Inferior parietal cortex (tissue), 1 donor: ENCODE measurements at regions not wholly inside any gene's neighbourhood (a gene's known extent, or its start where the extent isn't known, plus 50 kb on each side); places are given as distances from the start of the nearest gene placed in this dataset.

ENCODE experiments used
- DNase-seq: peaks from one replicate; pipeline ENCODE4 v3.0.0-alpha.2; 2016; ENCODE audit errors: extremely low spot score

DNA sequence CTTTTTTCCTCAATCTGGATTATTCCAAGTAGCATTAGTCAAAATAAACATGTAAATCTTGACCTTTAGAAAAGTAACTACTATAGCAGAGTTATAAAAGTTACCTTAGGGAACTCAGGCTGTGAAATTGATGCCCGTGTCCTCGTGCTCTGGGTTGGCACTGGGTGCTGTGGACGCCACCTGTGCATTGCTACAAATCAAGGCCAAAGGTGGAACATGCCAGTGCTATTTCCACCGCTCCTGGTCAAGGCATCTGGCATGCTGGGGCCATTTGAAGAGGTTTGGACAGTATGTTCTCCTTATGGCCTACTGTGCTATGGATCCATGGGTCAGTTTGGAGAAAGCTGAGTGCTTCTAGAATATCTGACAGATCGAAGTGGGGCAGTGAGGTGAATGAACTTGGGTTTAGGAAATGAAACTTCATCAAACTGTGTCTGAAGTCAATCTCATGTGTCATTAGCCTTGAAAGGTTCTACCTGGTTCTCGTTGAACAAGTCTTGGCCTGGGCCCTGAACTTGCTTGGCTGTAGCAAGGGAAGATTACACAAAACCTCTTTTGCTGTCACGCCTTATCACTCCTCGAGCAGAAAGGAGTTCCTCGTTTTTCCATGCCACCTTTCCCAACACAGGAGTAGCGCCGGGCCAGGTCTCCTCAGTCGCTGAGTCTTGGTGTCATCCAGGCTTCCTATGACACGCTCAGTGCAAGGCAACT is 397.6 kb upstream of the RGMA start:
- no peak for DNase-seq

GRCh38 chr15:93485438-93486327 is 396.7 kb upstream of the RGMA start:
- no peak for DNase-seq

GRCh38 chr15:93483923-93484322 is 394.9 kb upstream of the RGMA start:
- no peak for DNase-seq

- no peak for DNase-seq
These were observed 393.7 kb upstream of the RGMA start for GRCh38 chr15:93482731-93483130.

DNA sequence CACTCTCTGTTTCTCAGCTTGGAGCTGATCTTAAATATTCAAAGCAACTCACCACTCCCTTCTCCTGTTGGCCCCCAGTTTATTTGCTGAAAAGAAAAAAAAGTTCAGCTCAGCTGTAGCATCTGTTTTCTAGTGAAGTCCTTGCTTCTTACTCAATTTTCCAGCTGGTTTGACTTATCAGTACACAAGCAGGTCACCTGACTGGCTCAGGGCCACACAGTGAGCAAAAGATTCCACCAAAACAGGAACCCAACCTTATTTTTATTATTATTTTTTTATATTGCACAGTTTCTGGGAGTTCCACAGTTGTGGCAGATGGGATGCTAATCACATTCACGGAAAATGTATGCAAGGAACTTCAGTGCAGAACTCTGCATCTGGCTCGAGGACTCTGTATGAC is 390.7 kb upstream of the RGMA start:
- DNase-seq, result no peak

GRCh38 chr15:93478947-93479346 is 389.9 kb upstream of the RGMA start:
- no peak for DNase-seq

DNA sequence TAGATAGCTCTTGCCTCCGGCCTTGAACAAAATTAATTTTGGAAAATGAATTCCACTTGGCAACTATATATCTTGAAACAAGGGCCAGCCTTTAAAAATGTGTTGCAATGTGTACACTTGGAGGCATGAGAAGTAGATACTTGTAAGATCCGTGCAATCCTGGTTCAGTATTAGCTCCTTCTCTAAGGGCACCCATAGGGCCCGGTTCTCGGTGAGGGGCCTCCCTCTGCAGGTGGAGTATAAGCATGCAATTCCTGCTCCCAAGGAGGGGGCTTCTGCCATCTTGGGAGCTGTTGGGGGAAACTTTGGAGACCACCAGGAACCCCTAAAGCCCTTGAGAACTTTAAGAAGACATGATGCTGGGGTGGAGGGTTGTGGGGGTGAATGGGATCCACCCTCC is 388.7 kb upstream of the RGMA start:
- DNase-seq, result no peak

GRCh38 chr15:93477188-93477587 is 388.2 kb upstream of the RGMA start:
- no peak for DNase-seq

- DNase-seq, result no peak
These were observed 387.6 kb upstream of the RGMA start for GRCh38 chr15:93476491-93477177.

GRCh38 chr15:93474728-93475127 is 385.7 kb upstream of the RGMA start:
- DNase-seq, result no peak

DNA sequence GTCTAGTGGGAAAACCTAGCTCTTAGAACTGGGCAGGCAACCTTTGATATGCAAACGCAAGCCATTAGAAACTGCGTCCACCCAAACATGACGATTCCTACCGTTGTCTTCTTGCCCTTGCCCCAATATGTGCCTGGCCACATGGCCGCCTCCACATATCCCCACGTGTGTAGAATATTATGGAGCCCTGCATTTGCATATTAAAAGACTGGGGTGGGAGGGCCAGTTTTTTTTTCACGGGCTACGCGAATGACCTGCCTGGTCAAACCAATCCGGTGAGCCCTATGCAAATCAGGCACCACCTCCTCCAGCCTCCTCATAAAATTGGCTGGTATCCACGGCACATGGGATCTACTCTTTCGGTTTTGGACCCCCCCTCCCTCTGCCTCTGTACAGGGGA is 381.0 kb upstream of the RGMA start:
- DNase-seq, result no peak

DNA sequence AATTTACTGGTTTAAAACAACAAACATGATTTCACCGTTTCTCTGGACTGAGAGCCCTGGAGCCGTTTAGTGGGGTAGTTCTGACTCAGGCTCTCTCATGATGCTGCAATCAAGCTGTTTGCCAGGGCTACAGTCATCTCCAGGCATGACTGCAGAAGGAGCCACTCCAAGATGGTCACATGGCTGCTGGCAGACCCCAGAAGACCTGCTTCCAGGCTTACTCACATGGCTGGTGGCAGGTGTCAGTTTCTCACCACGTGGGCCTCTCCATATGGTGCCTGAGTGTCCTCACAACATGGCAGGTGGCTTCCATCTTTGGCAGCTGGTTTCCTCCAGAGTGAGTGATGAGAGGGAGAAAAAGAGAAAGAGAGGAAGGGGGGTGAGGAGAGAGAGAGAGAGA is 378.3 kb upstream of the RGMA start:
- peak; percentile 20 for DNase-seq

- no peak for DNase-seq
These were observed 377.4 kb upstream of the RGMA start for GRCh38 chr15:93466380-93466779.

DNA sequence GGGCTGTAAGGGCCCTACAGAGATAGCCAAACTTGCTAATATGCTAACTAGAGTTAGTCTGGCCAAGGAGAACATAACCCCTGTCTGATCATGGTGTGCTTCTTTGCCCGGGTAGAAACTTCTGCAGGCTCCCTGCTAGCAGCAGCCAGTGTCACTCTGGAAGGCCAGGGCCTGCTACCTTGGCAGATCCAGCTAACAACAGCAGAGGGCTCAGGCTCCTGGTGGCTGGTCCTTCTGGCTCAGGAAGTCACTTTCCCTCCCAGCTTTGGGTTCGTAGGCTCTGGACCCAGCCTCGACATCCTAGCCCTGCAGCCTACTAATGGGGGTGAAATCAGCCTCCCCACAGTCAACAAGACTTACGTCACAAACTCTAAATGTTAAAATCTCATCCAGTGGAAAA is 373.7 kb upstream of the RGMA start:
- no peak for DNase-seq

- DNase-seq, result no peak
These were observed 371.7 kb upstream of the RGMA start for GRCh38 chr15:93460717-93461116.

DNA sequence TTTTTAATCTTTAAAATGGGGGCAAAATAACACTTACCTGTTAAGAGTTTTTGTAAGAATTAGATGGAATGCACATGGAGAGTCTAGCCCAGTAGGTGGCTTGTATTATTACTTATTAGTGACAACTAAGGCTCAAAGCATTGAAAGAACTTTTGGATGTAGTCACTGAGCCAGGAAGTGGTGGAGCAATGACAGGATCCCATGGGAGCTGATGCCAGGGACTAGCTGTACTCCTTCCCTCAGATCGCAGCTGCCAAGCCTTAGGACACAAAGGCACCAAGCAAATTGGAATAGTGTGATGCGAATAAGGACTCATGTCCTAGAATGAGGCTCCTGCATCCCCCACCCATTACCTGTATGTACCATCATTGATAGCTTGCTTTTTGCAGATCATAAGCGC is 370.4 kb upstream of the RGMA start:
- DNase-seq, result no peak

- no peak for DNase-seq
These were observed 369.6 kb upstream of the RGMA start for GRCh38 chr15:93458597-93458996.

DNA sequence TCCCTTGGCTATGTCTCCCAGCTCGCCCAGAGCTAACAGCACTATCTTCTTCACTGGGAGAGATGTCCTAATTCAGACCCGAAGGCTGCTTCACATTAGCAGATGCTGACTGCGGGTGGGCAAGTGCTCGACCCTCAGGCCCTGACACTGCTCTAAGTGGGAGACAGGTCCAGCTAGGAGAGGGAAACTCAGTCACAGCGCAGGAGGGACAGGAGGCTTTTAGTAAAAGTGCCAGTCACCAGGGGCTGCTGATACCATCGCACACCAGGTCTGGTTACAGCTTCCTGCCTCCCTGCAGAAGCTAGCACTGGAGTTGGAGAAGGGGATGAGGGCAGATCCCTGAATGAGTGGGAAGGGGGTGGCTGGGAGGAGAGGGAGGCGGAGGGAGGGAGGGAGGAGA is 365.8 kb upstream of the RGMA start:
- DNase-seq, result no peak

DNA sequence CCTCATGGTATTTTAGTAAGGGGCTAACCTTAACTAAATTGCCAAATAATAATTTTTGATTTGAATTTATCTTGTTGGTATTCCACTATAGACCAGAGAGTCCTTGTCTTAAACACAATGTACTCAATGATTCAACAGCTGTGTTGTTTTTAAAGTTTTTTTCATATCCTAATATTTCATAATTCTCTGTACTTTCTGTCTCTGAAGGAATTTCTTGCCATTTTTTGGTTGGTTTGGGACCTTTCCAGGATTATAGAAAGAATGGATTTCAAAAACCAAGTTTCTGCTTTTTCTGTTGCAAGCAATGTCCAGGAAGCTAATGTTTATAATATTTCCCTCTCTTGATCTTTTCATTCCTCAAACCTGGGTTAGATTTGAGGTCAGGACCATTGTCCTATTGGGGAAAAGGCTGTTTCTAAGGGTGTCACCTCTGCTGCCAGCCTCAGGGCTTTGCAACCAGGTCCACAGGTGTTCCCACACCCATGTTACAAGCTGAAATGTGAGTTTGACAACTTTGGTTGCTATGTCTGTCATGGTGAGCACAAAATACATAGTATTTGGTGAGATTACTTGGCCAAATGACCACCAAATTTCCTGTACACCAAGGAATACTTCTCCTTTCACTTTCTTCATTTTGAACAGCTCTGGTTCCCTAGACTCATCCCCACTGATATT is 363.7 kb upstream of the RGMA start:
- no peak for DNase-seq

- DNase-seq, result no peak
These were observed 362.8 kb upstream of the RGMA start for GRCh38 chr15:93451822-93452221.

DNA sequence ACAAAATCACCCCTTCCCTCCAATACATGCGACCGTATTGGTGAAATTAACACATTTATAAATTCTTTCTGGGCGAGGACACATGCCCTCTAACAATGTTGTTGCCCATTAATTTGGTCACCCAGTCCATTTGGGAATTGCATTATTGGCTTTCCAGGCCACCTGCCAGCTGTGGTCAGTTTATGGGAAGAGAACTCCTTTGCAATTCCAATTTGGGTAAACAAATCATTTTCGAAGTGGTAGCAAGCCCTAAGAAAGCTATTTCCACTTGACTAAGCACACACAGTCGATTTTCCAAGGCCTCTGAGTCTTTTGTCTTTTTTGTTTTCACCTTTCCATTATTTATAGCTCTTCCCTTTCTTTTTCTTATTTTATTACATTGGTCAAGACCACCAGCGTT is 362.3 kb upstream of the RGMA start:
- no peak for DNase-seq

DNA sequence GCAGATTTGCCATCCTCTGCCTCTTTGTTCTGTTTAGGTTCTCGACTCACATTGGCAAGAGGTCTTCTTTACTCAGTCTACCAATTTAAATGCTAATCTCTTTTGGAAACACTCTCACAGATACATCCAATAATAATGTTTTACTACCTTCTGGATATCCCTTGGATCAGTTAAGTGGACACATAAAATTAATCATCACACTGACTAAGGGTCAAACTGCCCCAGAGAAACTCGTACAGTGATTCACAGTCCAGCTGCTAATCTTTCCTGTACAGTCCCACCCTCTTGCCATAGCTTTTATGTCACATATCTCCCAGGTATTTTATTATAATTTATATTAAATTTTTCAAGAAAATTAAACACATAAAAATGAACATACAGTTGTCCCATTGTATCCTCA is 360.8 kb upstream of the RGMA start:
- DNase-seq, result no peak
